Testis (tissue), 2 donors: ENCODE measurements at regions not wholly inside any gene's neighbourhood (a gene's known extent, or its start where the extent isn't known, plus 50 kb on each side); places are given as distances from the start of the nearest gene placed in this dataset.

Experiments
- DNase-seq: peaks from one replicate; pipeline ENCODE4 v3.0.0-alpha.2; 2019
- H3K27ac ChIP-seq, 2 donors: fragments of 200-600 bp; sonication (generic); one replicate each; pipeline ENCODE4 v1.5.1; 2019
- H3K27me3 ChIP-seq: fragments of 200-600 bp; sonication (generic); one replicate; pipeline ENCODE4 v1.5.1; 2019
- H3K36me3 ChIP-seq: fragments of 200-600 bp; sonication (generic); one replicate; pipeline ENCODE4 v1.5.1; 2017; ENCODE audit warnings: low read depth; ENCODE audit errors: missing control alignments
- H3K4me1 ChIP-seq: fragments of 200-600 bp; sonication (generic); one replicate; pipeline ENCODE4 v1.5.1; 2019
- H3K4me3 ChIP-seq, 2 donors: fragments of 200-600 bp; sonication (generic); one replicate each; pipeline ENCODE4 v1.5.1; 2017 to 2019
- H3K9me3 ChIP-seq: fragments of 200-600 bp; sonication (generic); one replicate; pipeline ENCODE4 v1.5.1; 2017
- CTCF ChIP-seq, 3 experiments: fragments of 450-650 bp in 2 of 3; fragments of 200-600 bp in 1 of 3; sonication (generic) in 1 of 3; IDR thresholded peaks; one replicate each; pipeline ENCODE4 v1.5.1; 2016 to 2019; ENCODE audit warnings: antibody characterized with exemption in 3 of 3, mild to moderate bottlenecking in 2 of 3, moderate library complexity in 1 of 3
- POLR2A ChIP-seq: fragments of 450-650 bp; IDR thresholded peaks from one replicate; pipeline ENCODE4 v1.6.1; 2017; ENCODE audit warnings: antibody characterized with exemption, mild to moderate bottlenecking, moderate library complexity
- WGBS, 2 donors: methylation state at CpG; one replicate each; pipeline ENCODE4 v1.1.5; 2018; 5-methylcytosine and 5-hydroxymethylcytosine counted together
- intact Hi-C: fragments of 100-400 bp; cut with DNase I; formaldehyde crosslinking; loops from one replicate; pipeline ENCODE4 v1.15.1; 2023; ENCODE audit warnings: low total_unique reads

GRCh38 chr12:88360343-88360742 is 218.2 kb downstream of the TMTC3 start:
- DNase-seq, result no peak
- Histone ChIP-seq H3K4me1 (no peaks in the 10 kb centered on the region), H3K4me3 (no peak overlapping the region), H3K36me3 (no peaks in the 10 kb centered on the region), H3K27ac (no peak overlapping the region), H3K9me3 (no peaks in the 10 kb centered on the region), H3K27me3 (no peaks in the 10 kb centered on the region)
- intact Hi-C loops, result no loop called here
- 38 to 68% methylated on average over 1 of the region's 1 CpG for WGBS, 2 donors
- TF ChIP-seq CTCF (IDR thresholded peaks at IDR 0.05) (no peak), POLR2A (no peak)

GRCh38 chr12:88361493-88361892 is 218.8 kb downstream of the KITLG start:
- Histone ChIP-seq H3K27ac (no peak overlapping the region), H3K27me3 (no peaks in the 10 kb centered on the region), H3K9me3 (no peaks in the 10 kb centered on the region), H3K4me3 (no peak overlapping the region), H3K4me1 (no peaks in the 10 kb centered on the region), H3K36me3 (no peaks in the 10 kb centered on the region)
- TF ChIP-seq CTCF (IDR thresholded peaks at IDR 0.05), result no peak
- TF ChIP-seq POLR2A, result no peak
- intact Hi-C loops, result no loop called here
- DNase-seq, result no peak

- Histone ChIP-seq H3K27ac (no peak overlapping the region), H3K4me1 (no peaks in the 10 kb centered on the region), H3K36me3 (no peaks in the 10 kb centered on the region), H3K4me3 (no peak overlapping the region), H3K27me3 (no peaks in the 10 kb centered on the region), H3K9me3 (no peaks in the 10 kb centered on the region)
- DNase-seq, result no peak
- no peak for TF ChIP-seq CTCF (IDR thresholded peaks at IDR 0.05)
- TF ChIP-seq POLR2A, result no peak
- intact Hi-C loops, result no loop called here
- WGBS, 2 donors, result 39 to 40% methylated on average over 2 of the region's 2 CpGs
Observed at GRCh38 chr12:88362439-88362838, 217.8 kb downstream of the KITLG start.

- Histone ChIP-seq H3K4me1 (no peaks in the 10 kb centered on the region), H3K36me3 (no peaks in the 10 kb centered on the region), H3K9me3 (no peaks in the 10 kb centered on the region), H3K27ac (no peak overlapping the region), H3K4me3 (no peak overlapping the region), H3K27me3 (no peaks in the 10 kb centered on the region)
- no peak for DNase-seq
- intact Hi-C loops, result no loop called here
- WGBS, 2 donors, result 37 to 56% methylated on average over 3 of the region's 3 CpGs
- TF ChIP-seq CTCF (IDR thresholded peaks at IDR 0.05), result no peak
- TF ChIP-seq POLR2A, result no peak
Observed at GRCh38 chr12:88365403-88365802, 214.9 kb downstream of the KITLG start.

GRCh38 chr12:88366101-88366500 is 214.2 kb downstream of the KITLG start:
- TF ChIP-seq POLR2A, result no peak
- no peak for TF ChIP-seq CTCF (IDR thresholded peaks at IDR 0.05)
- Histone ChIP-seq H3K27ac (no peak overlapping the region), H3K36me3 (no peaks in the 10 kb centered on the region), H3K9me3 (no peaks in the 10 kb centered on the region), H3K4me3 (no peak overlapping the region), H3K4me1 (no peaks in the 10 kb centered on the region), H3K27me3 (no peaks in the 10 kb centered on the region)
- 89 to 90% methylated on average over 4 of the region's 4 CpGs for WGBS, 2 donors
- DNase-seq, result no peak
- intact Hi-C loops, result no loop called here
